GM21447 (cell line): ENCODE measurements at regions not wholly inside any gene's neighbourhood (a gene's known extent, or its start where the extent isn't known, plus 50 kb on each side); places are given as distances from the start of the nearest gene placed in this dataset.
"Not testable (repeated sequence)": the region's sequence is repeated elsewhere in the genome, so short reads cannot be mapped to it uniquely, and the experiment has no call there.

Experiments
- ATAC-seq: cut with Tn5 transposase; IDR thresholded peaks from one replicate; pipeline ENCODE4 v1.9.1; 2021; ENCODE audit not compliant: unreplicated experiment

GRCh38 chr5:56311306-56311905, 78.3 kb upstream of the ANKRD55 start:
- ATAC-seq: no peak

DNA sequence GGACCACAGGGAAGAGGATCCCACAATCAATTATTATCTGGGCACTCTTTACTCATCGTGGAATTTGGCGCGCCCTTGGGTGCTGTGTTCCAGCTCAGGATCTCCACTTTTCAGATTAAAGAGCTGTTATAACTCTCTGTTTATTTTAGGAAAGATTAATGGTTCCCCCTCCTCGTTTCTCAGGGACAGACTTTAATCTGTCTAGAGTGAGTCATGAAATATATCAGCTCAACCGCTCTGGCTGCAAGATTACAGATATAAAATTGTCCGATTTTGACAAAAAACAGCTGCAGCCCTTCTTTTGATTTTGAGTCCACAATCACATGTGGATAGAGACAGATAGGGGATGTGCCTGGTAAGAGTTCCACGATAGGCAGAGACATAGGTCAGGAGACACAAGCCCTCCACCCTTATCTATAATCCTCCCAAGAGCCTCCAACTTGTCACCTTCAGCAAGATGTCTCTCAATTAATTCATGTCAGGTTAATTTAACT, 77.6 kb upstream of the ANKRD55 start:
- ATAC-seq: no peak

- ATAC-seq: no peak
Observed at GRCh38 chr5:56309262-56309826, 76.2 kb upstream of the ANKRD55 start.

DNA sequence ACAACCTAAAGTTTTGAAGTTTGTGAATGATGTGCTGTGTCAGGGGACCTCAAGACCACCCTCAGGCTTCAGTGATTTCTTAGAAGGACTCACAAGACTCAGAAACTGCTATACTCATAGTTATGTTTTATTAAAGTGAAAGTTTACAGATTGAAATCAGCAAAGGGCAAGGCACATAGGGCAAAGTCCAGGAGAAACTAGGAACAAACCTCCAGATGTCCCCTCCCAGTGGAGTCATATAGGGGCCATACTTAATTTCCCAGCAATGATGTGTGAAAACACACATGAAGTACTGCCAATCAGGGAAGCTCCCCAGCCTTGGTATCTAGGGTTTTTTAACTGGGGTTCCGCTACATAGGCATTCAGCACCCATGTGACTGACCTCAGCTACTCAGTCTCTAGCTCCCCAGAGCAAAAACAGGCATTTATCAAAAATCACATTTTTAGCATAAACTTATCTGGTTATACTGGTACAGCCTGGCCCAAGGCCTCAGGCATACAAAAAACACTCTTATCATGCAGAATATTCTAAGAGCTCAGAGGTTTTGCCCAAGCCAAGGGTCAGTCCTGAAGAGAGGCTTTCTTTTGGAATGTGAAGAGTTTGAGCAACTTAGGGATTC, 74.7 kb upstream of the ANKRD55 start:
- no peak for ATAC-seq

- ATAC-seq: no peak
Observed at GRCh38 chr5:56306433-56307150, 73.5 kb upstream of the ANKRD55 start.

DNA sequence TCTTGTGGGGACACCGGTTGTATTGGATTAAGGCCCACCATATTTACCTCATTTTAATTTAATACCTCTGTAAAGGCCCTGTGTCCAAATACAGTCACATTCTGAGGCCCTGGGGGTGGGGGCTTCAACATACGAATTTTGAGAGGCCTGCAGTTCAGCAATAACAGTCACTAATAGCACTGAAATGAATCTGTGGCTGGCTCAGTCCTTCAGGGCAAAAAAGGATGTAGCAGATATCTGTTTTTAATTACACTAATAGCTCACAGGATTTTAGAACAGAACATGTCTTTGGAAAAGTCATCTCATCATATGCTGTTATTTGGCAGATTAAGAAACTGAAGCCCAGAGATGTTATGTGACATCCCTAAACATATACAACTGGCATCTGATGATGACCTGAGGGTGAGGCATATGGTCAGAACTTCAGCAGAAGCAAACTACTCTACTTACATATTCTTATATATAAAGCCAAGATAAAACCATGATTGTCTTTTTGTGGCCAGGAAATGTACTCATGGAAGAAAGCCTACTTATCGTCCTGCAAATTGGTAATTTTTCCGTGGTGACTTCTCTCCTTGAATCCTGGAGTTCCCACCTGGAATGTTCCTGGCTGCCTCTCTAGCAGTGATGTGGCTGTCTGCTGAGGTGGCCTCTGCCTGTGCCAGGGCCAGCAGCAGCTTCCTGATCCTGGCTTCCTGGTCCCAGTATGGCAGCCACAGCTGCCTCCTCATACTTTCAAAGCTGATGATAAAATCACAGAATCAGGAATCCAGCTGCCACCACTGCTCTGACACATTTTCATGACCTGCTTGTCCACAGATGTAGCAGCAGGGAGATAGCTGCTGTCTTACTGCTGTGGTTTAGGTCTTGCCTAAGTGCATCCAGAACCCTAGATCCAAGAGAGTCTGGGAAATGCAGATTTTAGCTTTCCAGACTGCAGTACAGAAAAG, 72.1 kb upstream of the ANKRD55 start:
- ATAC-seq: no peak

- no peak for ATAC-seq
Observed at GRCh38 chr5:56303511-56303910, 70.4 kb upstream of the ANKRD55 start.

DNA sequence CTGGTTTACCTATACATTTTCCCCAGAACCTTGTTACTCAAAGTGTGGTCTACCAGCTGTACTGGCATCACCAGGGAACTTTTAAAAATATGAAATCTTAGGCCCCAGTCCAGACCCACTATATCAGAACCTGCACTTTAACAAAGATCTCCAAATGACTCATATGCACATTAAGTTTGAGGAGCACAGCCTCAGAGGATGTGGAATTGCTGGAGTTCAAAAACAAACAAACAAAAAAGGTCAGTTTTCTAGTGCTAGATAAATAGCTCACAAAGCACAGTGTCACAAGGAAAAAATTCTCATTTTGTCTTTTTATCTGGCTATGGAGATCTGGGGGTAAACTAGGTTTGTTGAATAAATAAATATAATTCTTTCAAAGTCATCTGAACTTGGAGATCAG, 68.9 kb upstream of the ANKRD55 start:
- ATAC-seq: no peak

DNA sequence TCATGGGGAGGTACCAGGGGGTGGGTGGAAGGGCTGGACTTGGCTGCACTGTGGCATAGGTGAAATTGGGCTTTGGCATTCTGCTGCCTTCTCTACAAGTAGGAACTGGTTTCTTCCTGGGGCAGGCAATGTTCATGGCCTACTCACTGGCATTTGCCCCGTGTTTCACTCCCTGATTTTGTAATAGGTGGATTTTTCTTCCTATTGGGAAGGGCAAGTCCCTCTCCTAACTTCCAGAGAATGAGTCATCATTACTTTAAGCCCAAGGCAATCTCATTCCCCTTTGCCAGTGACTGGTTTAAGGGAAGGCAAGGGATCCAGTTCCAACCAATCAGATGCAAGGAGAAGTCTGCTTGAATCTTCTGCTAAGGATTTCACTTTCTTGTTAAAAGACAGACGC, 67.9 kb upstream of the ANKRD55 start:
- no peak for ATAC-seq

DNA sequence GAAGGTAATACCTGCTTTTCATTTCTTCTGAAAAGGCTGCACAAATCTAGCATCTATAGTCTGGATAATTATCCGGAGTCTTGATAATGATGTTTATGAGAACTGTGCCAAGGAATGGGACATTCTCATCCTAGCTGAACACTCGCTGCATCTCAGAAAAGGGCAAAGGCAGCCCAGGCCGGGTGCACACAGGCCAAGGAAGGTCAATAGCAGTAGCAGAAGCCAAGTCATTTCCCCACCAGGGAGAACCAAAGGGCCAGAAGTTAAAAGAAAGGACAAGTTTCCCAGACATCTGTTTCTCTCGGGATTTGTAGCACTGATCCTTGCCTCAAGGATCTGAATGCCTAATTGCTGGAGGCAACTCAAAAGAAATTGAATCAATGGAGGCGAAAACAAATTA, 66.1 kb upstream of the ANKRD55 start:
- no peak for ATAC-seq

DNA sequence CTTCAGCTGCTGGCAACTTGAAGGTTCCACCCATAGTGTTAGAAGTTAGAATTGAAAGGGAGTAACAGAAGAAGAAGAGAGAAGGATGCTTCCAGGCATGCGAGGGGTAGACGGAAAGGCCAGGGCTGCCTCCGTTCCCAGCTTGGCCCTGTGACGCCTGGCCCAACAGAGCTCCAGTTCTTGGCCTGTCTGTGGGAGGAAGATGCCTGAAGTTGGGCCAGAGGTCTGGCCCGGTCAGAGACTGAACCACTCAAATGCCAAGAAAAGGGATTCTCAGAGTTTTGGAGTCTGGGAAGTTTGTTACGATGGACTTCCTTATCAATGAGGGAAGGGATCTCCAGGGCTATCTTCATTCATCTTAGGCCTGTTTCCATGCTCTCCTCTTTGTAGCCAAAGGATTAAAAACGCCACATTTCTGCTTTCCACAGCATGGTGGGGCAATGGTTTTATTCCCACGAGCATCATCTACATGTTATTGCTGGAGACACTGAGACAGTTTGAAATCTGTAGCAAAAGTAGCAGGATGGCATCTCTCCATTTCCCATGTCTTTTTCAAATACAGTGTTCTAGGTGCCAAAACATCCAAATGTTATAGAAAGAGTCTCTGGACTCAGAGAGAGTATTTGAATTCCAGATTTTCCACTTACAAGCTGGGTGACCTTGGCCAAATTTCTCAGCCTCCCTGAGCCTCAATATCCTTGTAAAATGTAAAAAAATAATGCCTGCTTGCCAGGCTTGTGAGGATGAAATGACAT, 65.4 kb upstream of the ANKRD55 start:
- ATAC-seq: no peak

DNA sequence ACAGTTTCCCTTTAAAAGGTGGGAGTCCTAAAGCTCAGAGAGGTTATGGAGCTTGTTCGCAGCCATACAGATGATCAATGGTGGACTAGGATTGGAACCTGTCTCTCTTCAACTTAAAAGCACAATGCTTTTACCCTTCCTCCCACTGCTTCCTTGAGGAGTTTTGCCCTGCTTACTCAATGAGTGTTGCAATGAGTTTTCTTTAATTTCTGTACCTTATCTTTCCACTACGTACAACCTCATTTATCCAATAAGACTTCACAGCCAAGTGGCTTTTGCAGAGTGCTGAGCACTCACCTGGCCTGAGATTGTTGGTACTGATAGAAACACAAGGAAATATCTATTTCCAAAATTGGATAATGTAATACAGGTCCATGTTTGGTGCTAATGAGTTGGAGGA, 64.7 kb upstream of the ANKRD55 start:
- no peak for ATAC-seq

DNA sequence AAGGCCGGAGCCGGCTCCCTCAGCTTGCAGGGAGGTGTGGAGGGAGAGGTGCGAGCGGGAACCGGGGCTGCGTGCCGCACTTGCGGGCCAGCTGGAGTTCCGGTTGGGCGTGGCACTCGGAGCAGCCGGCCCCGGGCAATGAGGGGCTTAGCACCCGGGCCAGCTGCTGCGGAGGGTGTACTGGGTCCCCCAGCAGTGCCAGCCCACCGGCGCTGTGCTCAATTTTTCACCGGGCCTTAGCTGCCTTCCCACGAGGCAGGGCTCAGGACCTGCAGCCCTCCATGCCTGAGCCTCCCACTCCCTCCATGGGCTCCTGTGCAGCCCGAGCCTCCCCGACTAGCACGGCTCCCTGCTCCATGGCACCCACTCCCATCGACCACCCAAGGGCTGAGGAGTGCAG, 62.2 kb upstream of the ANKRD55 start:
- ATAC-seq: not testable (repeated sequence)

DNA sequence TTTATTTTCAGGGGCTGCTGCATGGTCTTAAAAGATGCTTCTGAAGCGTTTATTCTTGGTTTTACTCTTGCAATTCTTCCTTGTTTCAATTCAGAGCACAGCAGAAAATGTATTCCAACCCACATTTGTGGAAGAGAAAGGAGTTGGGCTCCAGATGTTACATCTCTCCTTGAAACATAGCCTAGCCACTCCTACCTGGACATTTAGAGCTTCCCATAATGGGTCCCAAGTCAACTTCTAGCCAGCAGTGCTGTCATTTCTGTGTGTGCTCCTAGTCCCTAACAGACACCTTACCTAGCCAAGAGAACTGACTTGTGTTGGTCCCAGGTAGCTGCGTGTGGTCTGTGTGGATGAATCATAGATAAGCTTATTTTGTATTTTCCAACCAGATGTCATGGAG, 61.2 kb upstream of the ANKRD55 start:
- ATAC-seq: no peak

DNA sequence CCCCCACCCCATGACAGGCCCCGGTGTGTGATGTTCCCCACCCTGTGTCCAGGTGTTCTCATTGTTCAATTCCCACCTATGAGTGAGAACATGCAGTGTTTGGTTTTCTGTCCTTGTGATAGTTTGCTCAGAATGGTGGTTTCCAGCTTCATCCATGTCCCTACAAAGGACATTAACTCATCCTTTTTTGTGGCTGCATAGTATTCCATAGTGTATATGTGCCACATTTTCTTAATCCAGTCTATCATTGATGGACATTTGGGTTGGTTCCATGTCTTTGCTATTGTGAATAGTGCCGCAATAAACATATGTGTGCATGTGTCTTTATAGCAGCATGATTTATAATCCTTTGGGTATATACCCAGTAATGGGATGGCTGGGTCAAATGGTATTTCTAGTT, 59.7 kb upstream of the ANKRD55 start:
- ATAC-seq: not testable (repeated sequence)

DNA sequence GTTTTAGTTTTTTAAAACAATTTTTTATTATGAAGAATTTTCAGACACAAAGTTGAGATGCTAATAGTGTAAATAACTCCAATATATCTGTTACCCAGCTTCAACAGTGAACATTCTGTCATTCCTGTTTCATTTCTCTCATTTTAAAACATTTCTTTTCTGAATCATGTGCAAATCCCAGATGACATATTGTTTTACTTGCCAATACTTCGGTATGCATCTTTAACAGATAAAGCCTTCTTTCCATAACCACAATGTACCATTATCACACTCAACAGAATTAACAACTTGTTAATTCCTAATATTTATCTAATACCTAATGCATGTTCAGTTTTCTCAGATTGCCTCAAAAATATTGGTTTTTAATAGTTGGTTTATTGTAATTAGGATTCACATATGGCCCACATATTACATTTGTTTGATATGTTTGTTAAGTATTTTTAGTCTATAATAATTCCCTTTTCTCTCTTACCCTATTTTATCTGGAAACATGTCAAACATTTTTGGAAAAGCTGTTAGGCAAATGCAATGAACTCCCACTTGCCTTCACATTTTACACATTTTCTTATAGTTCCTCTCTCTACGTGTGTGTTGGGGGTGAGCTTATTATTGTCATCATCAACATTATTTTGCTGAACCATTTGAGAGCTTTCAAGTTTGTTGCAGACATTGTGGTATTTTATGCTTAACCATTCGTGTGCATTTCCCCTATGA, 58.7 kb upstream of the ANKRD55 start:
- no peak for ATAC-seq

DNA sequence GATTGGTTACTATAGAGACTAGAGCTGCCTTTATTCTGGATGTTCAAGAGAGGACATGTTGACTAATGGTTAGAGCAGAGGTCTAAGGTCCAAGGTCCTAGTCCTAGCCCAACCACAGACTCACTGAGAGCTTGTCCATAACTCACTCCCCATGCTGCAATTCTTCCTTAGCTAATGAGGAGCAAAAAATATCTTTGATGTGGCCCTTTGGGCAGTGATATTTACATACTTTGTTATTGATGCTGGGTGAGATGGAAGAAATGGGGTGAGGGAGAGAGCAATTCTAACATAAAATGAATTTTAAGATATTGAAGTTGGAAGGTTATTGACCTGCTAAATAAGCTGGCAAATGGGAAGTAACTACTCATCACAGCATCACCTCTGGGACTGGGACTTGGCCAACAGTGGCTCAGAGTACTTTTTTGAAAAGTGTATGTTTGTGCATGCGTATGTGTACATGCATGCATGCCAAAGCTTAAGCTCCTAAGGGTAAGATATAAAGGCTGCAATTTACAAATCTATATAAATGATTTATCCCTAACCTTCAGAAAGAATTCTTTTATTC, 58.0 kb upstream of the ANKRD55 start:
- no peak for ATAC-seq

DNA sequence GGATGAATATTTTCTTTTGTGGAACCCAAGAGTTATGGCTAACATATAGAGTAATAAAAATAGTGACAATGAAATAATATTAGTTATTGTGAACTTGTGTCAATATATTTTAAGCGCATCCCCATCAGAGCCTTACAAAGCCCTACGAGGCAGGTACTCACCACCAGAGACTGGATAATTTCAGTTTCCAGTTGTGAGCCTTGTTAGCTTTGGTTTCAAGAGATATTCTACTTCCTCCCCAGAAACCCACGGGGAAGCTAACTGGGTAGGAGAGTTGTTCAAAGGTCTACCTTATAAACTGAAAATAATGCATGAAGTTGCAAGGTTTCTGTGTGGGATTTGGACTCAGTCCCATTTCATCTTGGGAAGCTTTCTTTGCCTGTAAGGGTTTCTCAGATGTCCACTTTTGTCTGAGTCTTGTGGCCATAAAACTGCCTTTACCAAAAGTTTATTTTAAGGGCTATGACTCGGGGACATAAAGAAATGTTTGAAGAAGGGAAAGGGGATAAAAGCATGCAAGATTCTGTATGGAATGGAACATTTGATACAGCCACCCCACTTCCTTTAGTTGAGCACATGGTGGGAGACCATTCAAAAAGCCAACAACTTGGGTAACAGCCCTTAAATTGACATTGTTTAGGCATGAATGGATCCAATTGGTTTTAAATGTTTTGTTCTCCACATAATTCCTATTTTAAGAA, 57.4 kb upstream of the ANKRD55 start:
- ATAC-seq: no peak

- no peak for ATAC-seq
Observed at GRCh38 chr5:56289602-56289987, 56.5 kb upstream of the ANKRD55 start.
